Naive thymus-derived CD8-positive, alpha-beta T cell (primary cell): ENCODE measurements at regions not wholly inside any gene's neighbourhood (a gene's known extent, or its start where the extent isn't known, plus 50 kb on each side); places are given as distances from the start of the nearest gene placed in this dataset.

Experiments
- ATAC-seq, 2 donors: fragments of 150-1000 bp; cut with Tn5 transposase in 1 of 2; sonication (Bioruptor Pico), chemical (Tn5 transposase) in 1 of 2; 1 replicate in 1 of 2; 2 replicates in 1 of 2; pipeline ENCODE4 v1.10.0; 2021; ENCODE audit warnings: mild to moderate bottlenecking in 2 of 2, moderate library complexity in 2 of 2
- POLR2A ChIA-PET: fragments of 350-600 bp; sonication (Branson Sonifier 250); formaldehyde crosslinking; loops from one replicate; lab custom pipeline; 2021; ENCODE audit warnings: antibody characterized with exemption; lab: Charles Lee
- DNase-seq, 10 donors: peaks; one replicate each; pipeline versions ENCODE4 v3.0.0 to v3.0.0-alpha.2; 2020 to 2022
- H3K27ac Mint-ChIP-seq, 10 donors: one replicate each; pipeline ENCODE4 v1.8.0; 2020 to 2022; ENCODE audit warnings: mild to moderate bottlenecking in 10 of 10, mixed read lengths in 10 of 10, moderate library complexity in 4 of 10, inconsistent platforms in 1 of 10
- H3K27me3 Mint-ChIP-seq, 5 donors: one replicate each; pipeline ENCODE4 v1.8.0; 2021 to 2022; ENCODE audit warnings: mixed read lengths in 5 of 5
- H3K36me3 Mint-ChIP-seq, 3 donors: one replicate each; pipeline ENCODE4 v1.8.0; 2020 to 2022; ENCODE audit warnings: mixed read lengths in 3 of 3, mild to moderate bottlenecking in 2 of 3, inconsistent platforms in 1 of 3
- H3K4me1 Mint-ChIP-seq, 4 donors: one replicate each; pipeline ENCODE4 v1.8.0; 2021 to 2022; ENCODE audit warnings: mixed read lengths in 4 of 4
- H3K4me3 Mint-ChIP-seq, 10 donors: one replicate each; pipeline ENCODE4 v1.8.0; 2020 to 2022; ENCODE audit warnings: mild to moderate bottlenecking in 10 of 10, mixed read lengths in 10 of 10, moderate library complexity in 6 of 10, inconsistent platforms in 1 of 10
- H3K9me3 Mint-ChIP-seq, 9 donors: one replicate each; pipeline ENCODE4 v1.8.0; 2020 to 2022; ENCODE audit warnings: mixed read lengths in 9 of 9, mild to moderate bottlenecking in 3 of 9, inconsistent platforms in 1 of 9, moderate library complexity in 1 of 9

- Mint-ChIP-seq H3K36me3 (peaks cover 0 to 7% (median 4%) of the 10 kb centered on the region in 3 donors), H3K4me3 (peak overlapping the region in 1 of 10 donors; percentile 32), H3K4me1 (peaks cover 13 to 45% (median 35%) of the 10 kb centered on the region in 4 donors), H3K27ac (peak overlapping the region in 4 of 10 donors; percentile 32 to 75 (median 68)), H3K9me3 (peaks cover 0 to 9% (median 0%) of the 10 kb centered on the region in 9 donors), H3K27me3 (no peaks in the 10 kb centered on the region)
- ATAC-seq, result no peak
- POLR2A ChIA-PET, result interaction anchor here (0.7 kb wide), 1 partner anchor 249 kb away, joined by 9 read pairs; no protein-coding TSS in a partner anchor
- DNase-seq, result no peak
Measured at GRCh38 chr13:30140973-30141372, 166.4 kb downstream of the KATNAL1 start.

- Mint-ChIP-seq H3K27ac (peak overlapping the region in 1 of 10 donors; percentile 27), H3K27me3 (no peaks in the 10 kb centered on the region), H3K9me3 (no peaks in the 10 kb centered on the region), H3K4me1 (peaks cover 8 to 28% (median 24%) of the 10 kb centered on the region in 4 donors), H3K36me3 (no peaks in the 10 kb centered on the region), H3K4me3 (no peak overlapping the region)
- DNase-seq (no peak), ATAC-seq (no peak)
- POLR2A ChIA-PET, result no interaction called here
Measured at GRCh38 chr13:30138511-30138910, 168.8 kb downstream of the KATNAL1 start.

- peak overlapping the region in 1 of 10 donors; percentile 10 for H3K27ac Mint-ChIP-seq
- POLR2A ChIA-PET, result no interaction called here
- H3K36me3 Mint-ChIP-seq, result no peaks in the 10 kb centered on the region
- no peaks in the 10 kb centered on the region for H3K9me3 Mint-ChIP-seq
- no peak overlapping the region for H3K4me3 Mint-ChIP-seq
- ATAC-seq (no peak), DNase-seq (no peak)
- peaks cover 5 to 20% (median 14%) of the 10 kb centered on the region in 4 donors for H3K4me1 Mint-ChIP-seq
- no peaks in the 10 kb centered on the region for H3K27me3 Mint-ChIP-seq
Measured at GRCh38 chr13:30135868-30136267, 171.5 kb downstream of the KATNAL1 start.

GRCh38 chr13:30135351-30135750, 172.0 kb downstream of the KATNAL1 start:
- POLR2A ChIA-PET, result interaction anchor here (4.2 kb wide), 1 partner anchor 13 kb away, joined by 39 read pairs; no protein-coding TSS in a partner anchor
- no peaks in the 10 kb centered on the region for H3K36me3 Mint-ChIP-seq
- DNase-seq, result no peak
- no peaks in the 10 kb centered on the region for H3K9me3 Mint-ChIP-seq
- no peak overlapping the region for H3K27ac Mint-ChIP-seq
- no peaks in the 10 kb centered on the region for H3K27me3 Mint-ChIP-seq
- no peak for ATAC-seq
- H3K4me3 Mint-ChIP-seq, result no peak overlapping the region
- H3K4me1 Mint-ChIP-seq, result peaks cover 5 to 20% (median 14%) of the 10 kb centered on the region in 4 donors

GRCh38 chr13:30134578-30134977, 172.8 kb downstream of the KATNAL1 start:
- Mint-ChIP-seq H3K27me3 (no peaks in the 10 kb centered on the region), H3K4me3 (no peak overlapping the region), H3K36me3 (no peaks in the 10 kb centered on the region), H3K9me3 (no peaks in the 10 kb centered on the region), H3K4me1 (peaks cover 5 to 20% (median 14%) of the 10 kb centered on the region in 4 donors), H3K27ac (peak overlapping the region in 2 of 10 donors; percentile 36 to 57)
- POLR2A ChIA-PET, result interaction anchor here (2.6 to 4.2 kb wide), 2 partner anchors 13 to 24 kb away, joined by 13 to 39 read pairs; no protein-coding TSS in a partner anchor
- ATAC-seq (no peak), DNase-seq (no peak)

- ATAC-seq (no peak), DNase-seq (no peak)
- POLR2A ChIA-PET, result interaction anchor here (0.5 to 4.2 kb wide), 4 partner anchors 14 to 444 kb away, joined by 4 to 39 read pairs (median 12); partner anchors contain the start of gene HMGB1
- Mint-ChIP-seq H3K27ac (peak overlapping the region in 4 of 10 donors; percentile 11 to 78 (median 48)), H3K27me3 (no peaks in the 10 kb centered on the region), H3K4me3 (no peak overlapping the region), H3K4me1 (peaks cover 5 to 20% (median 14%) of the 10 kb centered on the region in 4 donors), H3K9me3 (no peaks in the 10 kb centered on the region), H3K36me3 (no peaks in the 10 kb centered on the region)
Measured at GRCh38 chr13:30133996-30134395, 173.4 kb downstream of the KATNAL1 start.

- H3K36me3 Mint-ChIP-seq, result no peaks in the 10 kb centered on the region
- POLR2A ChIA-PET, result interaction anchor here (0.5 to 4.2 kb wide), 4 partner anchors 14 to 444 kb away, joined by 4 to 39 read pairs (median 12); partner anchors contain the start of gene HMGB1
- no peak for ATAC-seq
- H3K4me3 Mint-ChIP-seq, result peak overlapping the region in 2 of 10 donors; percentile 48 to 60
- DNase-seq, result no peak
- H3K27ac Mint-ChIP-seq, result peak overlapping the region in 5 of 10 donors; percentile 11 to 78 (median 48)
- no peaks in the 10 kb centered on the region for H3K27me3 Mint-ChIP-seq
- peaks cover 5 to 20% (median 15%) of the 10 kb centered on the region in 4 donors for H3K4me1 Mint-ChIP-seq
- no peaks in the 10 kb centered on the region for H3K9me3 Mint-ChIP-seq
Measured at GRCh38 chr13:30133554-30133912, 173.8 kb downstream of the KATNAL1 start.

GRCh38 chr13:30132623-30133553, 174.5 kb downstream of the KATNAL1 start:
- Mint-ChIP-seq H3K27me3 (no peaks in the 10 kb centered on the region), H3K4me3 (peak overlapping the region; percentile 33 to 78 (median 60)), H3K27ac (peak overlapping the region in 8 of 10 donors; percentile 29 to 89 (median 66)), H3K4me1 (peaks cover 5 to 20% (median 17%) of the 10 kb centered on the region in 4 donors), H3K36me3 (no peaks in the 10 kb centered on the region), H3K9me3 (no peaks in the 10 kb centered on the region)
- POLR2A ChIA-PET, result interaction anchor here (0.5 to 4.2 kb wide), 9 partner anchors 10 to 484 kb away, joined by 4 to 39 read pairs (median 9); partner anchors contain the start of genes HMGB1, KATNAL1 and USPL1
- DNase-seq (peak; percentile 87 to 98 (median 95)), ATAC-seq (peak; percentile 99 to 100)

GRCh38 chr13:30129411-30129810, 177.9 kb downstream of the KATNAL1 start:
- no peak overlapping the region for H3K27ac Mint-ChIP-seq
- H3K27me3 Mint-ChIP-seq, result no peaks in the 10 kb centered on the region
- POLR2A ChIA-PET, result no interaction called here
- DNase-seq (no peak), ATAC-seq (no peak)
- H3K4me1 Mint-ChIP-seq, result peaks cover 5 to 16% (median 12%) of the 10 kb centered on the region in 4 donors
- no peak overlapping the region for H3K4me3 Mint-ChIP-seq
- H3K9me3 Mint-ChIP-seq, result no peaks in the 10 kb centered on the region
- no peaks in the 10 kb centered on the region for H3K36me3 Mint-ChIP-seq

GRCh38 chr13:30128591-30128990, 178.8 kb downstream of the KATNAL1 start:
- POLR2A ChIA-PET, result no interaction called here
- peak overlapping the region in 1 of 10 donors; percentile 57 for H3K4me3 Mint-ChIP-seq

GRCh38 chr13:30128095-30128494, 179.3 kb downstream of the KATNAL1 start:
- Mint-ChIP-seq H3K9me3 (no peaks in the 10 kb centered on the region), H3K4me3 (no peak overlapping the region), H3K36me3 (no peaks in the 10 kb centered on the region), H3K27ac (peak overlapping the region in 2 of 10 donors; percentile 27 to 59), H3K27me3 (no peaks in the 10 kb centered on the region), H3K4me1 (peaks cover 6 to 13% (median 11%) of the 10 kb centered on the region in 4 donors)
- ATAC-seq, result no peak
- no peak for DNase-seq
- POLR2A ChIA-PET, result no interaction called here

More at GRCh38 chr13:30128591-30128990, 178.8 kb downstream of the KATNAL1 start:
- Mint-ChIP-seq H3K27ac (peak overlapping the region in 3 of 10 donors; percentile 23 to 59 (median 27)), H3K27me3 (no peaks in the 10 kb centered on the region), H3K4me1 (peaks cover 5 to 16% (median 12%) of the 10 kb centered on the region in 4 donors), H3K9me3 (no peaks in the 10 kb centered on the region), H3K36me3 (no peaks in the 10 kb centered on the region)
- ATAC-seq (no peak), DNase-seq (no peak)

- Mint-ChIP-seq H3K4me1 (peaks cover 4 to 13% (median 10%) of the 10 kb centered on the region in 4 donors), H3K27ac (peak overlapping the region in 1 of 10 donors; percentile 46), H3K27me3 (no peaks in the 10 kb centered on the region), H3K9me3 (no peaks in the 10 kb centered on the region), H3K4me3 (no peak overlapping the region), H3K36me3 (no peaks in the 10 kb centered on the region)
- POLR2A ChIA-PET, result no interaction called here
- DNase-seq, result no peak
- ATAC-seq, result no peak
Measured at GRCh38 chr13:30126903-30127428, 180.4 kb downstream of the KATNAL1 start.
